Caco-2 (cell line): ENCODE measurements at regions not wholly inside any gene's neighbourhood (a gene's known extent, or its start where the extent isn't known, plus 50 kb on each side); places are given as distances from the start of the nearest gene placed in this dataset.

Experiments used
- BruUV-seq: library from RNA; stranded (reverse); fragments of 400-500 nt; replicated peaks from 2 replicates; lab custom pipeline; 2021; lab: Mats Ljungman, UMichigan
- CTCF ChIA-PET: fragments of 300-600 bp; sonication (Branson Sonifier 250); formaldehyde crosslinking; loops from one replicate; lab custom pipeline; 2022; ENCODE audit warnings: antibody characterized with exemption; lab: Charles Lee
- POLR2A ChIA-PET: fragments of 300-600 bp; sonication (Branson Sonifier 250); formaldehyde crosslinking; loops from one replicate; lab custom pipeline; 2022; ENCODE audit warnings: antibody characterized with exemption; lab: Charles Lee
- DNase-seq, 2 experiments: peaks; one replicate each; pipeline versions ENCODE4 v3.0.0 to v3.0.0-alpha.2; 2020 to 2022
- H3K27me3 ChIP-seq: replicated peaks from 2 replicates; pipeline ENCODE4 v1.6.0; 2011; ENCODE audit warnings: low read length; ENCODE audit not compliant: control insufficient read depth, insufficient read depth
- H3K36me3 ChIP-seq: 2 replicates; pipeline ENCODE4 v1.5.1; 2011; ENCODE audit warnings: low read length; ENCODE audit not compliant: control insufficient read depth, insufficient read depth
- H3K4me1 ChIP-seq: fragments of 250-450 bp; sonication (Bioruptor Pico); 2 replicates; pipeline ENCODE4 v1.5.1; 2020; ENCODE audit warnings: mild to moderate bottlenecking
- H3K4me3 ChIP-seq: 2 replicates; pipeline ENCODE4 v1.5.1; 2011; ENCODE audit warnings: low read depth, mild to moderate bottlenecking, control low read depth, low read length
- H3K9me3 ChIP-seq: fragments of 250-450 bp; sonication (Bioruptor Pico); 2 replicates; pipeline ENCODE4 v1.5.1; 2020; ENCODE audit warnings: mild to moderate bottlenecking, moderate library complexity
- H3K27ac Mint-ChIP-seq: one replicate; pipeline ENCODE4 v1.8.0; 2022; ENCODE audit warnings: mixed read lengths; ENCODE audit not compliant: unreplicated experiment
- H3K27me3 Mint-ChIP-seq: one replicate; pipeline ENCODE4 v1.8.0; 2022; ENCODE audit warnings: mixed read lengths; ENCODE audit not compliant: insufficient read depth, unreplicated experiment
- H3K36me3 Mint-ChIP-seq: one replicate; pipeline ENCODE4 v1.8.0; 2022; ENCODE audit warnings: mild to moderate bottlenecking, mixed read lengths; ENCODE audit not compliant: insufficient read depth, unreplicated experiment
- H3K4me1 Mint-ChIP-seq: one replicate; pipeline ENCODE4 v1.8.0; 2022; ENCODE audit warnings: low read depth, mixed read lengths; ENCODE audit not compliant: unreplicated experiment
- H3K4me3 Mint-ChIP-seq: one replicate; pipeline ENCODE4 v1.8.0; 2022; ENCODE audit warnings: mild to moderate bottlenecking, moderate library complexity, mixed read lengths; ENCODE audit not compliant: unreplicated experiment
- H3K9me3 Mint-ChIP-seq: one replicate; pipeline ENCODE4 v1.8.0; 2022; ENCODE audit warnings: mixed read lengths; ENCODE audit not compliant: unreplicated experiment
- CTCF ChIP-seq, 2 experiments: fragments of 200-600 bp in 1 of 2; IDR thresholded peaks; 1 replicate in 1 of 2; 2 replicates in 1 of 2; pipeline versions ENCODE4 v1.5.1 to v1.8.0; 2011 to 2022; ENCODE audit warnings: antibody characterized with exemption in 1 of 2, control low read depth in 1 of 2, inconsistent platforms in 1 of 2, low read depth in 1 of 2, low read length in 1 of 2, mild to moderate bottlenecking in 1 of 2, moderate library complexity in 1 of 2; ENCODE audit not compliant: insufficient read depth in 1 of 2, severe bottlenecking in 1 of 2, unreplicated experiment in 1 of 2
- intact Hi-C: fragments of 100-400 bp; cut with micrococcal nuclease; formaldehyde crosslinking; loops from one replicate; pipeline ENCODE4 v1.10.0; 2022; ENCODE audit not compliant: unreplicated experiment

DNA sequence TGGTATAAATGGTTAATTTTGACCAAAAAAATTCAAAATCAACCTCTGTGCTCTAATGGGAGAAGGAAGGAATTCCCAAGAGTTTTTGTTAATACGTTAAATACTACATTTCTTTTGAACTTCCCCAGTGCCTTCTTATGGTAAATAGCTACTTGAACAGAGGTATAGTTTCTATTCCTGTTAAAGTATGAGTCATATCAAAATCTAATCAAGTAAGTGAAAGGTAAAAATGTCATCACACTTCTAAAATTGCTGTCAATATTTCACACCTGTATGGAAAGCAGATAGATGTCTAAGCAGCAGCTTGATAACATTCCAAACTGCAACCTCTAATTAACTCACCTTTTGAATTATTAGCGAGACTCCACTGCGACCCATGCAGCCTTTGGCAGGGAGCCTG lies 214.1 kb upstream of the MEF2C start:
- no peak for TF ChIP-seq CTCF (IDR thresholded peaks at IDR 0.05; ENCODE audit: insufficient read depth in 1 of 2, low read depth in 1 of 2, low read length in 1 of 2, severe bottlenecking in 1 of 2, unreplicated experiment in 1 of 2)
- Histone ChIP-seq H3K4me3 (no peak overlapping the region), H3K9me3 (no peaks in the 10 kb centered on the region), H3K27me3 (no peaks in the 10 kb centered on the region), H3K36me3 (no peaks in the 10 kb centered on the region), H3K4me1 (no peaks in the 10 kb centered on the region)
- Mint-ChIP-seq H3K27ac (no peak overlapping the region), H3K27me3 (no peaks in the 10 kb centered on the region), H3K4me3 (no peak overlapping the region), H3K4me1 (no peaks in the 10 kb centered on the region), H3K36me3 (no peaks in the 10 kb centered on the region), H3K9me3 (no peaks in the 10 kb centered on the region)
- DNase-seq, result no peak
- ChIA-PET CTCF (no interaction called here), POLR2A (no interaction called here)
- no TSS peak for BruUV-seq
- intact Hi-C loops, result no loop called here

- Histone ChIP-seq H3K4me3 (no peak overlapping the region), H3K9me3 (no peaks in the 10 kb centered on the region), H3K4me1 (no peaks in the 10 kb centered on the region), H3K27me3 (no peaks in the 10 kb centered on the region), H3K36me3 (no peaks in the 10 kb centered on the region)
- no peak overlapping the region for H3K27ac Mint-ChIP-seq
- DNase-seq, result no peak
- ChIA-PET POLR2A (no interaction called here), CTCF (no interaction called here)
- TF ChIP-seq CTCF (IDR thresholded peaks at IDR 0.05; ENCODE audit: insufficient read depth in 1 of 2, low read depth in 1 of 2, low read length in 1 of 2, severe bottlenecking in 1 of 2, unreplicated experiment in 1 of 2), result no peak
- intact Hi-C loops, result no loop called here
- no peaks in the 10 kb centered on the region for H3K4me1 Mint-ChIP-seq
- H3K27me3 Mint-ChIP-seq, result no peaks in the 10 kb centered on the region
- no peak overlapping the region for H3K4me3 Mint-ChIP-seq
- no peaks in the 10 kb centered on the region for H3K36me3 Mint-ChIP-seq
- no TSS peak for BruUV-seq
- no peaks in the 10 kb centered on the region for H3K9me3 Mint-ChIP-seq
Observed at GRCh38 chr5:89095341-89095740, 212.4 kb upstream of the MEF2C start.

GRCh38 chr5:89090037-89090436 lies 207.1 kb upstream of the MEF2C start:
- H3K27ac Mint-ChIP-seq, result no peak overlapping the region
- Histone ChIP-seq H3K36me3 (no peaks in the 10 kb centered on the region), H3K4me1 (no peaks in the 10 kb centered on the region), H3K9me3 (no peaks in the 10 kb centered on the region), H3K4me3 (no peak overlapping the region), H3K27me3 (no peaks in the 10 kb centered on the region)
- intact Hi-C loops, result no loop called here
- ChIA-PET CTCF (no interaction called here), POLR2A (no interaction called here)
- no TSS peak for BruUV-seq
- no peaks in the 10 kb centered on the region for H3K4me1 Mint-ChIP-seq
- no peak overlapping the region for H3K4me3 Mint-ChIP-seq
- TF ChIP-seq CTCF (IDR thresholded peaks at IDR 0.05; ENCODE audit: insufficient read depth in 1 of 2, low read depth in 1 of 2, low read length in 1 of 2, severe bottlenecking in 1 of 2, unreplicated experiment in 1 of 2), result no peak
- no peak for DNase-seq
- H3K27me3 Mint-ChIP-seq, result no peaks in the 10 kb centered on the region
- no peaks in the 10 kb centered on the region for H3K9me3 Mint-ChIP-seq
- H3K36me3 Mint-ChIP-seq, result no peaks in the 10 kb centered on the region
